SHP77 (cell line): ENCODE measurements at regions not wholly inside any gene's neighbourhood (a gene's known extent, or its start where the extent isn't known, plus 50 kb on each side); places are given as distances from the start of the nearest gene placed in this dataset.

ENCODE experiments used
- DNase-seq, 2 experiments: peaks; one replicate each; lab custom pipeline; 2025; lab: John Stamatoyannopoulos, UW

- DNase-seq: no peak
These were observed 1130.3 kb upstream of the ZEB2 start for GRCh38 chr2:145650226-145650625.

- no peak for DNase-seq
These were observed 1129.1 kb upstream of the ZEB2 start for GRCh38 chr2:145649061-145649460.

- no peak for DNase-seq
These were observed 1124.9 kb upstream of the ZEB2 start for GRCh38 chr2:145644820-145645302.

- DNase-seq: no peak
These were observed 1118.8 kb upstream of the ZEB2 start for GRCh38 chr2:145638675-145639074.

GRCh38 chr2:145635706-145636427 is 1115.9 kb upstream of the ZEB2 start:
- DNase-seq: no peak

GRCh38 chr2:145631561-145631960 is 1111.6 kb upstream of the ZEB2 start:
- no peak for DNase-seq

GRCh38 chr2:145626301-145626700 is 1106.4 kb upstream of the ZEB2 start:
- DNase-seq: no peak

- no peak for DNase-seq
These were observed 1105.2 kb upstream of the ZEB2 start for GRCh38 chr2:145625111-145625510.

GRCh38 chr2:145623136-145623535 is 1103.2 kb upstream of the ZEB2 start:
- no peak for DNase-seq

GRCh38 chr2:145622285-145622684 is 1102.4 kb upstream of the ZEB2 start:
- no peak for DNase-seq

- no peak for DNase-seq
These were observed 1098.0 kb upstream of the ZEB2 start for GRCh38 chr2:145617906-145618305.

GRCh38 chr2:145617420-145617819 is 1097.5 kb upstream of the ZEB2 start:
- no peak for DNase-seq

GRCh38 chr2:145615626-145616025 is 1095.7 kb upstream of the ZEB2 start:
- no peak for DNase-seq

GRCh38 chr2:145609951-145610350 is 1090.0 kb upstream of the ZEB2 start:
- no peak for DNase-seq

GRCh38 chr2:145601361-145601925 is 1081.5 kb upstream of the ZEB2 start:
- DNase-seq: no peak

- DNase-seq: no peak
These were observed 1080.9 kb upstream of the ZEB2 start for GRCh38 chr2:145600811-145601210.

GRCh38 chr2:145599756-145600155 is 1079.8 kb upstream of the ZEB2 start:
- no peak for DNase-seq

- DNase-seq: no peak
These were observed 1078.5 kb upstream of the ZEB2 start for GRCh38 chr2:145598434-145598833.

- DNase-seq: no peak
These were observed 1077.9 kb upstream of the ZEB2 start for GRCh38 chr2:145597809-145598208.

- DNase-seq: no peak
These were observed 1077.1 kb upstream of the ZEB2 start for GRCh38 chr2:145597006-145597405.

- DNase-seq: no peak
These were observed 1076.5 kb upstream of the ZEB2 start for GRCh38 chr2:145596416-145596815.

- DNase-seq: no peak
These were observed 1075.4 kb upstream of the ZEB2 start for GRCh38 chr2:145595296-145595695.

GRCh38 chr2:145593991-145594614 is 1074.2 kb upstream of the ZEB2 start:
- no peak for DNase-seq
